Stimulated activated CD4-positive, alpha-beta T cell treated with anti-CD3 and anti-CD28 coated beads, Interleukin-12 subunit alpha, Interleukin-12 subunit beta, amount 100 ng/mL, for 4 hours (primary cell): ENCODE measurements at regions not wholly inside any gene's neighbourhood (a gene's known extent, or its start where the extent isn't known, plus 50 kb on each side); places are given as distances from the start of the nearest gene placed in this dataset.

Experiments used
- DNase-seq: peaks from one replicate; pipeline ENCODE4 v3.0.0-alpha.2; 2020

GRCh38 chr4:19698961-19699360 lies 552.7 kb upstream of the SLIT2 start:
- DNase-seq: no peak

GRCh38 chr4:19694812-19695211 lies 556.9 kb upstream of the SLIT2 start:
- DNase-seq: no peak

GRCh38 chr4:19693936-19694570 lies 557.7 kb upstream of the SLIT2 start:
- DNase-seq: no peak

- DNase-seq: no peak
These were observed 562.2 kb upstream of the SLIT2 start for GRCh38 chr4:19689511-19689910.

- no peak for DNase-seq
These were observed 565.2 kb upstream of the SLIT2 start for GRCh38 chr4:19686456-19686855.

GRCh38 chr4:19684084-19684483 lies 567.6 kb upstream of the SLIT2 start:
- DNase-seq: no peak

GRCh38 chr4:19683426-19683825 lies 568.3 kb upstream of the SLIT2 start:
- no peak for DNase-seq

- DNase-seq: no peak
These were observed 574.5 kb upstream of the SLIT2 start for GRCh38 chr4:19677211-19677610.

GRCh38 chr4:19675172-19675811 lies 576.4 kb upstream of the SLIT2 start:
- no peak for DNase-seq

- no peak for DNase-seq
These were observed 592.6 kb upstream of the SLIT2 start for GRCh38 chr4:19659101-19659500.

GRCh38 chr4:19657856-19658255 lies 593.8 kb upstream of the SLIT2 start:
- DNase-seq: no peak

- no peak for DNase-seq
These were observed 596.0 kb upstream of the SLIT2 start for GRCh38 chr4:19655666-19656065.

GRCh38 chr4:19650903-19651864 lies 600.5 kb upstream of the SLIT2 start:
- no peak for DNase-seq

- DNase-seq: no peak
These were observed 606.1 kb upstream of the SLIT2 start for GRCh38 chr4:19645589-19645988.

GRCh38 chr4:19636451-19636850 lies 615.3 kb upstream of the SLIT2 start:
- no peak for DNase-seq

GRCh38 chr4:19631814-19632213 lies 619.9 kb upstream of the SLIT2 start:
- DNase-seq: no peak

GRCh38 chr4:19623866-19624265 lies 627.8 kb upstream of the SLIT2 start:
- DNase-seq: no peak

GRCh38 chr4:19615086-19615689 lies 636.5 kb upstream of the SLIT2 start:
- DNase-seq: no peak

GRCh38 chr4:19614171-19614570 lies 637.5 kb upstream of the SLIT2 start:
- DNase-seq: no peak

GRCh38 chr4:19596342-19596741 lies 655.4 kb upstream of the SLIT2 start:
- DNase-seq: no peak

GRCh38 chr4:19592391-19592790 lies 659.3 kb upstream of the SLIT2 start:
- DNase-seq: no peak

GRCh38 chr4:19583827-19584569 lies 667.7 kb upstream of the SLIT2 start:
- DNase-seq: no peak

GRCh38 chr4:19580095-19580494 lies 671.6 kb upstream of the SLIT2 start:
- no peak for DNase-seq
